ENCODE measurements at regions not wholly inside any gene's neighbourhood (a gene's known extent, or its start where the extent isn't known, plus 50 kb on each side); places are given as distances from the start of the nearest gene placed in this dataset.

DNA sequence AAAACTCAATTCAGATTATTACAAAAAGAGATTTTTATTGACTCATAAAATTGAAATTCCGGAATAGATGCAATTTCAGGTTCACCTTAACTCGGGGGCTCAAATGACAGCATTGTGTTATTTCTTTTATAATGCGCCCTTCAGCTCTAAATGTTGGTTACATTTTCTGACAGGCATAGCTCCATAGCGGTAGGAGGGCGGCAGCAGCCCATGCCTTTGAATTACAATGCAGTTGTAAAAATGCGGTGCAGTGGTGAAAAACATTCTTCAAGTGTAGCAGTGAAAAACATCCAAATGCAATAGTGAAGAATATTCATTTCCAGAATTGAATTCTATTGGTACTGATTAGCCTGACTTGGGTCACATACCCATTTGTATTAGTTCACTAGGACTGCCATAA, 215.3 kb upstream of the PKP2 start:
- TF ChIP-seq POLR2A (IDR thresholded peaks at IDR 0.05) (no peak), POLR2AphosphoS5 (IDR thresholded peaks at IDR 0.05) (no peak)
- TF ChIP-seq, protein P1, sequence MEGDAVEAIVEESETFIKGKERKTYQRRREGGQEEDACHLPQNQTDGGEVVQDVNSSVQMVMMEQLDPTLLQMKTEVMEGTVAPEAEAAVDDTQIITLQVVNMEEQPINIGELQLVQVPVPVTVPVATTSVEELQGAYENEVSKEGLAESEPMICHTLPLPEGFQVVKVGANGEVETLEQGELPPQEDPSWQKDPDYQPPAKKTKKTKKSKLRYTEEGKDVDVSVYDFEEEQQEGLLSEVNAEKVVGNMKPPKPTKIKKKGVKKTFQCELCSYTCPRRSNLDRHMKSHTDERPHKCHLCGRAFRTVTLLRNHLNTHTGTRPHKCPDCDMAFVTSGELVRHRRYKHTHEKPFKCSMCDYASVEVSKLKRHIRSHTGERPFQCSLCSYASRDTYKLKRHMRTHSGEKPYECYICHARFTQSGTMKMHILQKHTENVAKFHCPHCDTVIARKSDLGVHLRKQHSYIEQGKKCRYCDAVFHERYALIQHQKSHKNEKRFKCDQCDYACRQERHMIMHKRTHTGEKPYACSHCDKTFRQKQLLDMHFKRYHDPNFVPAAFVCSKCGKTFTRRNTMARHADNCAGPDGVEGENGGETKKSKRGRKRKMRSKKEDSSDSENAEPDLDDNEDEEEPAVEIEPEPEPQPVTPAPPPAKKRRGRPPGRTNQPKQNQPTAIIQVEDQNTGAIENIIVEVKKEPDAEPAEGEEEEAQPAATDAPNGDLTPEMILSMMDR (IDR thresholded peaks at IDR 0.05 in 8 of 11, conservative IDR thresholded peaks at IDR 0.05 in 3 of 11), result no peak

Measured in spleen (tissue), 7 donors.